Inflammatory macrophage (primary cell): ENCODE measurements at regions not wholly inside any gene's neighbourhood (a gene's known extent, or its start where the extent isn't known, plus 50 kb on each side); places are given as distances from the start of the nearest gene placed in this dataset.
"Not testable (repeated sequence)": the region's sequence is repeated elsewhere in the genome, so short reads cannot be mapped to it uniquely, and the experiment has no call there.

ENCODE experiments used
- DNase-seq, 2 donors: peaks; one replicate each; pipeline ENCODE4 v3.0.0-alpha.2; 2020 to 2022

- no peak for DNase-seq
Observed at GRCh38 chrX:63458981-63459380, 107.8 kb upstream of the SPIN4 start.

GRCh38 chrX:63453571-63453970, 102.4 kb upstream of the SPIN4 start:
- no peak for DNase-seq

GRCh38 chrX:63441717-63442116, 90.6 kb upstream of the SPIN4 start:
- DNase-seq: no peak

GRCh38 chrX:63439580-63439979, 88.4 kb upstream of the SPIN4 start:
- no peak for DNase-seq

- no peak for DNase-seq
Observed at GRCh38 chrX:63436865-63437264, 85.7 kb upstream of the SPIN4 start.

GRCh38 chrX:63434665-63435064, 83.5 kb upstream of the SPIN4 start:
- no peak for DNase-seq

- no peak for DNase-seq
Observed at GRCh38 chrX:63434206-63434605, 83.1 kb upstream of the SPIN4 start.

GRCh38 chrX:63430026-63430425, 78.9 kb upstream of the SPIN4 start:
- no peak for DNase-seq

GRCh38 chrX:63428348-63428747, 77.2 kb upstream of the SPIN4 start:
- no peak for DNase-seq

GRCh38 chrX:63426519-63426918, 75.4 kb upstream of the SPIN4 start:
- DNase-seq: no peak

GRCh38 chrX:63424063-63424462, 72.9 kb upstream of the SPIN4 start:
- DNase-seq: no peak

- DNase-seq: no peak
Observed at GRCh38 chrX:63421411-63421810, 70.3 kb upstream of the SPIN4 start.

- no peak for DNase-seq
Observed at GRCh38 chrX:63418211-63418610, 67.1 kb upstream of the SPIN4 start.

GRCh38 chrX:63417649-63418048, 66.5 kb upstream of the SPIN4 start:
- DNase-seq: no peak

GRCh38 chrX:63409934-63410333, 58.8 kb upstream of the SPIN4 start:
- not testable (repeated sequence) for DNase-seq

GRCh38 chrX:63408050-63408449, 56.9 kb upstream of the SPIN4 start:
- DNase-seq: no peak

GRCh38 chrX:63404332-63404731, 53.2 kb upstream of the SPIN4 start:
- no peak for DNase-seq

GRCh38 chrX:63402106-63402505, 51.0 kb upstream of the SPIN4 start:
- DNase-seq: no peak
